ENCODE measurements at regions not wholly inside any gene's neighbourhood (a gene's known extent, or its start where the extent isn't known, plus 50 kb on each side); places are given as distances from the start of the nearest gene placed in this dataset.

DNA sequence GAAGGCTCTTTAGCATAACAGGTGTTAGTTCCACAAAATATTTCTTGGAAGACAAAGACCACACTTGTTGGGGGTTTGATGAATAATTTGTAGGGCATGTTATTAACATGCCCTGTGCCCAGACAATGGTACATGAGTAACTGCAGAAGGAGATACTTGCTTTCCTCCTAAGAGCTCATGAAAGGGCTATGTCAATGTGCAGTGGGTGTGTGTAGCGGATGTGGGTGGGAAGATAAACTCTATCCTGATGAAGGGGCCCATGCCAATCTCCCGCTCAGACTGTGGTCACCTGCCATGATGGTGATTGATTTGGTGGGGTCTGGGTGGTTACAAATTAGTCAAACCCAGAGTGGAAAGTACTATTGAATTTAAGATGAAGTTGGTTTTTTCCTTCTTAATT, 69.8 kb upstream of the DNAH14 start:
- Histone ChIP-seq H3K4me1 (no peaks in the 10 kb centered on the region), H3K4me3 (no peak overlapping the region), H3K27ac (no peak overlapping the region), H3K27me3 (ENCODE audit: low read depth) (no peaks in the 10 kb centered on the region), H3K9me3 (no peaks in the 10 kb centered on the region), H3K36me3 (no peaks in the 10 kb centered on the region)
- ATAC-seq (no peak), DNase-seq (no peak)
- TF ChIP-seq, protein P1, sequence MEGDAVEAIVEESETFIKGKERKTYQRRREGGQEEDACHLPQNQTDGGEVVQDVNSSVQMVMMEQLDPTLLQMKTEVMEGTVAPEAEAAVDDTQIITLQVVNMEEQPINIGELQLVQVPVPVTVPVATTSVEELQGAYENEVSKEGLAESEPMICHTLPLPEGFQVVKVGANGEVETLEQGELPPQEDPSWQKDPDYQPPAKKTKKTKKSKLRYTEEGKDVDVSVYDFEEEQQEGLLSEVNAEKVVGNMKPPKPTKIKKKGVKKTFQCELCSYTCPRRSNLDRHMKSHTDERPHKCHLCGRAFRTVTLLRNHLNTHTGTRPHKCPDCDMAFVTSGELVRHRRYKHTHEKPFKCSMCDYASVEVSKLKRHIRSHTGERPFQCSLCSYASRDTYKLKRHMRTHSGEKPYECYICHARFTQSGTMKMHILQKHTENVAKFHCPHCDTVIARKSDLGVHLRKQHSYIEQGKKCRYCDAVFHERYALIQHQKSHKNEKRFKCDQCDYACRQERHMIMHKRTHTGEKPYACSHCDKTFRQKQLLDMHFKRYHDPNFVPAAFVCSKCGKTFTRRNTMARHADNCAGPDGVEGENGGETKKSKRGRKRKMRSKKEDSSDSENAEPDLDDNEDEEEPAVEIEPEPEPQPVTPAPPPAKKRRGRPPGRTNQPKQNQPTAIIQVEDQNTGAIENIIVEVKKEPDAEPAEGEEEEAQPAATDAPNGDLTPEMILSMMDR (IDR thresholded peaks at IDR 0.05), result no peak
- intact Hi-C loops (cut with DNase I), result no loop called here

DNA sequence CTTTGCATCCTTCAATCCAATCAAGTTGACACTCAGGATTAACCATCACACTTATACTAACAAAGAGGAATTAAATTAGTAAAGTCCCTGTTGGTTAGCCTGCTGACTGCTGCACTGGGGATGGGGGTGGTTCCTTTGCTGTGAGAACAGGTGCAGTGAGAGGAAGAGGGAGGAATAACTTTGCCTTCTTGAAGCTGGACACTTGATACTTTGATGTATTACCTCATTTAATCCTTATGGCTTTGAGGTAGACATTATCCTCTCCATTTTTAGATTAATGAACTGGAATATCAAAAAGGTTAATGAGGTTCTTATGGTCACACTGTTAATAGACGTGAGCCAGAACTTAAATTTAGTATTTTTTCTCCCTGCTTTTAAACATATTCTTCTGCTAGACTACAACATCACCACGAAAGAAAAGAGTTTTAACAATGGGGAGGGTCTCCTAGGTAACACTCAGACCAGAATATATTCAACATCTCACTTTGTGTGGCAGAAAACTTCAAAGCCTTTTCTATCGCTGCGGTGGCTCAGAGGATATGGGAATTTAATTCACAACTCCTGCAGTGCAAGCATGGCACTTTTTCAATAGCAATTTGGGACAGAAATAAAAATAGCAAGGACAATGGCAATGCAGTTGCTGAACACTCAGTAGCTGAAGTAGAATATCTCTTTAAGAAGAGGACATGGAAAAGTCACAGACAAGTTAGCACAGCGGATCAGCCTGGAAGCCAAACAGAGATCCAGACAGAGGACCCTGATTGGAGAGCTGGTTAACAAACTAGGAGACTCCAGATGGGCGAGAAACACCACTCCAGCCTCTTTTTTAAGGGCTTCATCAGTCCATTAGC, 68.8 kb upstream of the DNAH14 start:
- Histone ChIP-seq H3K27ac (no peak overlapping the region), H3K4me1 (no peaks in the 10 kb centered on the region), H3K36me3 (no peaks in the 10 kb centered on the region), H3K27me3 (ENCODE audit: low read depth) (no peaks in the 10 kb centered on the region), H3K9me3 (no peaks in the 10 kb centered on the region), H3K4me3 (no peak overlapping the region)
- TF ChIP-seq, protein P1 (IDR thresholded peaks at IDR 0.05), result no peak
- ATAC-seq (no peak), DNase-seq (no peak)
- intact Hi-C loops (cut with DNase I), result no loop called here

- no peak for DNase-seq
- Histone ChIP-seq H3K4me1 (no peaks in the 10 kb centered on the region), H3K27ac (no peak overlapping the region), H3K27me3 (ENCODE audit: low read depth) (no peaks in the 10 kb centered on the region), H3K9me3 (no peaks in the 10 kb centered on the region), H3K4me3 (no peak overlapping the region), H3K36me3 (no peaks in the 10 kb centered on the region)
- intact Hi-C loops (cut with DNase I), result no loop called here
- TF ChIP-seq, protein P1 (IDR thresholded peaks at IDR 0.05), result no peak
- ATAC-seq, result no peak
Measured at GRCh38 chr1:224861339-224861716, 68.1 kb upstream of the DNAH14 start.

GRCh38 chr1:224863486-224863885, 66.0 kb upstream of the DNAH14 start:
- Histone ChIP-seq H3K9me3 (no peaks in the 10 kb centered on the region), H3K36me3 (no peaks in the 10 kb centered on the region), H3K27me3 (ENCODE audit: low read depth) (no peaks in the 10 kb centered on the region), H3K4me3 (no peak overlapping the region), H3K4me1 (no peaks in the 10 kb centered on the region), H3K27ac (no peak overlapping the region)
- TF ChIP-seq, protein P1 (IDR thresholded peaks at IDR 0.05), result no peak
- DNase-seq (no peak), ATAC-seq (no peak)
- intact Hi-C loops (cut with DNase I), result no loop called here

DNA sequence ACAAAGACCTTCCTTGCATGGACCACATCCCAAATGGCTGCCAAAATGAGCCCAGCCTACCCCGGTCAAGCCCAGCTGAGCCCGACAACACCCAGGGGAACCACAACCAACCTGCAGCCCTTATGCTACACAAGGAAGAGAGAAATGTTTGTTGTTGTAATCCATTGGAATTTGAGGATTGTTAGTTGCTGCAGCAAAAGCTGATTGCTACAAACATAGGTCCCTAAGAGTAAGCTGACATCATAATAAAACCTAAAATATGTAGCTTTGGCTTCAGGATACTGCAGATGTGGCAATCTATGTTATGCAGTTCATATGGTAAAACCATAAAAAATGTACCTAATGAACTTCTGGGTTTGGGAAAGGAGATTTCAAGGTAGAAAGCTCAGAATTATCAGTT, 65.5 kb upstream of the DNAH14 start:
- Histone ChIP-seq H3K27me3 (ENCODE audit: low read depth) (no peaks in the 10 kb centered on the region), H3K36me3 (no peaks in the 10 kb centered on the region), H3K9me3 (no peaks in the 10 kb centered on the region), H3K4me3 (no peak overlapping the region), H3K27ac (no peak overlapping the region), H3K4me1 (no peaks in the 10 kb centered on the region)
- intact Hi-C loops (cut with DNase I), result no loop called here
- TF ChIP-seq, protein P1 (IDR thresholded peaks at IDR 0.05), result no peak
- ATAC-seq (no peak), DNase-seq (no peak)
